Upper lobe of right lung (tissue), 1 donor: ENCODE measurements at regions not wholly inside any gene's neighbourhood (a gene's known extent, or its start where the extent isn't known, plus 50 kb on each side); places are given as distances from the start of the nearest gene placed in this dataset.
A peak's percentile ranks its signal among the peaks of the same experiment; 100 is the strongest.

Experiments
- ATAC-seq: fragments of 200-7000 bp; cut with Tn5 transposase; one replicate; pipeline ENCODE4 v1.9.1; 2020; ENCODE audit warnings: mild to moderate bottlenecking, moderate library complexity
- DNase-seq: peaks from one replicate; pipeline ENCODE4 v3.0.0-alpha.2; 2020
- H3K27ac ChIP-seq: fragments of 200-600 bp; one replicate; pipeline ENCODE4 v1.8.0; 2022
- H3K27me3 ChIP-seq: fragments of 200-600 bp; one replicate; pipeline ENCODE4 v1.8.0; 2022; ENCODE audit warnings: mild to moderate bottlenecking
- H3K36me3 ChIP-seq: fragments of 200-600 bp; one replicate; pipeline ENCODE4 v1.8.0; 2022
- H3K4me1 ChIP-seq: fragments of 200-600 bp; one replicate; pipeline ENCODE4 v1.8.0; 2022
- H3K4me3 ChIP-seq: fragments of 200-600 bp; one replicate; pipeline ENCODE4 v1.8.0; 2022; ENCODE audit warnings: mild to moderate bottlenecking
- H3K9me3 ChIP-seq: fragments of 200-600 bp; one replicate; pipeline ENCODE4 v1.8.0; 2022
- CTCF ChIP-seq: fragments of 200-600 bp; IDR thresholded peaks from one replicate; pipeline ENCODE4 v1.8.0; 2022; ENCODE audit warnings: antibody characterized with exemption
- intact Hi-C: fragments of 100-400 bp; cut with DNase I; formaldehyde crosslinking; loops from one replicate; pipeline ENCODE4 v1.11.0; 2022
- donor health status: DM: no; HTN: yes; CAD: no; lungs with severe emphysema.

DNA sequence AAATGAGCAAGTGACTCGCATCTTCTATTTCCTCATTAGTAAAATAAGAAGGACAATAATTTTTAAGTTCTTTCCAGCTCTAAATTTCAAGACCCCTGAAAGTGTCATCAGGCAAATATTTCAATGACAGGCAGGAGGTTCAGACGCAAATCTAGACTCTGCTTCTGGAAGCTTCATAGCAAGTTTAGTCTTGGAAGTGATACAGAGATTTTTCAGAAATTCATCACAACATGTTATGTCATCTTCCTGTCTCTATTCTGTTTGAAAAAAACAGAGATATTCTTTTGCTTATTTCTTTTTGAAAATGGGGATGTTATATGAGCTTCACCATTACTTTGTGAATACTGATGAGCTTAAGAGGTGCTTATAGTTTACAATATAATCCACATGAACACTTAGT, 74.0 kb downstream of the C3orf85 start:
- no peak for TF ChIP-seq CTCF
- ATAC-seq (no peak), DNase-seq (no peak)
- Histone ChIP-seq H3K36me3 (no peaks in the 10 kb centered on the region), H3K4me3 (no peak overlapping the region), H3K27me3 (no peaks in the 10 kb centered on the region), H3K4me1 (no peaks in the 10 kb centered on the region), H3K9me3 (no peaks in the 10 kb centered on the region), H3K27ac (no peak overlapping the region)
- intact Hi-C loops, result no loop called here

DNA sequence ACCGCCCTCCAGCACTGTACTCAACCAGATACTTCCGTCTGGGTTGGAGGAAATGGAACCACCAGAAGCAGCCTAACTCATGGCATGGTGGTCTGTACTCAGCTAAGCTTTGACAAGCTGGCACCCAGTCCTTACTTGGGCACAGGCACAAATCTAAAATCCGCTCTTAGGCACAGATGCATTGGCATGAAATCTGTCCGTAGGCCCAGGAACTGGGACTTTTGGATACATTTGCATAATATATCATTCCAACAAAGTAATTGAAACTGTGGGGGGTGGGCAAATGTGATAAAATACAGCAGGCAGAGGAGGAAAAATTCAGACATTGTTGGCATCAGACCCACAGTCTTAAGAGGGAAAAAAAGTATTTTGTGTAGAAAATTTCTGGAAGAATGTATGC, 75.4 kb downstream of the C3orf85 start:
- no peak for DNase-seq
- Histone ChIP-seq H3K36me3 (no peaks in the 10 kb centered on the region), H3K27me3 (no peaks in the 10 kb centered on the region), H3K4me3 (no peak overlapping the region), H3K27ac (no peak overlapping the region), H3K9me3 (no peaks in the 10 kb centered on the region), H3K4me1 (no peaks in the 10 kb centered on the region)
- ATAC-seq, result no peak
- intact Hi-C loops, result no loop called here
- TF ChIP-seq CTCF, result no peak

GRCh38 chr3:109213321-109213720, 76.8 kb downstream of the C3orf85 start:
- Histone ChIP-seq H3K4me1 (no peaks in the 10 kb centered on the region), H3K36me3 (no peaks in the 10 kb centered on the region), H3K9me3 (peaks cover 4% of the 10 kb centered on the region), H3K27ac (no peak overlapping the region), H3K27me3 (no peaks in the 10 kb centered on the region), H3K4me3 (no peak overlapping the region)
- no peak for TF ChIP-seq CTCF
- DNase-seq, result no peak
- no peak for ATAC-seq
- intact Hi-C loops, result no loop called here

GRCh38 chr3:109224333-109224732, 87.8 kb downstream of the C3orf85 start:
- no peak overlapping the region for H3K4me3 ChIP-seq
- no peaks in the 10 kb centered on the region for H3K36me3 ChIP-seq
- no peaks in the 10 kb centered on the region for H3K9me3 ChIP-seq
- no peaks in the 10 kb centered on the region for H3K4me1 ChIP-seq
- intact Hi-C loops, result no loop called here
- no peak for DNase-seq
- TF ChIP-seq CTCF, result peak; percentile 25
- H3K27ac ChIP-seq, result no peak overlapping the region
- H3K27me3 ChIP-seq, result no peaks in the 10 kb centered on the region
- peak; percentile 59 for ATAC-seq

- no peak overlapping the region for H3K27ac ChIP-seq
- TF ChIP-seq CTCF, result no peak
- DNase-seq, result no peak
- no peaks in the 10 kb centered on the region for H3K9me3 ChIP-seq
- no peaks in the 10 kb centered on the region for H3K27me3 ChIP-seq
- ATAC-seq, result no peak
- H3K4me3 ChIP-seq, result no peak overlapping the region
- H3K36me3 ChIP-seq, result no peaks in the 10 kb centered on the region
- no peaks in the 10 kb centered on the region for H3K4me1 ChIP-seq
- intact Hi-C loops, result no loop called here
Measured at GRCh38 chr3:109225516-109225915, 89.0 kb downstream of the C3orf85 start.

- TF ChIP-seq CTCF, result no peak
- Histone ChIP-seq H3K9me3 (no peaks in the 10 kb centered on the region), H3K36me3 (no peaks in the 10 kb centered on the region), H3K27ac (no peak overlapping the region), H3K4me1 (no peaks in the 10 kb centered on the region), H3K27me3 (no peaks in the 10 kb centered on the region), H3K4me3 (no peak overlapping the region)
- no peak for DNase-seq
- intact Hi-C loops, result no loop called here
- no peak for ATAC-seq
Measured at GRCh38 chr3:109228391-109229080, 87.8 kb downstream of the DPPA2 start.
